Mammary epithelial cell (primary cell): ENCODE measurements at regions not wholly inside any gene's neighbourhood (a gene's known extent, or its start where the extent isn't known, plus 50 kb on each side); places are given as distances from the start of the nearest gene placed in this dataset.

Experiments
- EZH2 ChIP-seq: IDR thresholded peaks from 2 replicates; pipeline ENCODE4 v1.6.1; 2012; ENCODE audit warnings: low read length, inconsistent platforms, borderline replicate concordance
- TF ChIP-seq, protein P1 (sequence below), 2 donors: IDR thresholded peaks in 1 of 2; conservative IDR thresholded peaks in 1 of 2; 2 replicates each; pipeline ENCODE4 v1.5.1; 2011 to 2012; ENCODE audit warnings: inconsistent platforms in 2 of 2, low read length in 2 of 2, mild to moderate bottlenecking in 2 of 2, control low read depth in 1 of 2, low read depth in 1 of 2; ENCODE audit not compliant: insufficient read depth in 1 of 2; ENCODE audit errors: extremely low read depth in 1 of 2

DNA sequence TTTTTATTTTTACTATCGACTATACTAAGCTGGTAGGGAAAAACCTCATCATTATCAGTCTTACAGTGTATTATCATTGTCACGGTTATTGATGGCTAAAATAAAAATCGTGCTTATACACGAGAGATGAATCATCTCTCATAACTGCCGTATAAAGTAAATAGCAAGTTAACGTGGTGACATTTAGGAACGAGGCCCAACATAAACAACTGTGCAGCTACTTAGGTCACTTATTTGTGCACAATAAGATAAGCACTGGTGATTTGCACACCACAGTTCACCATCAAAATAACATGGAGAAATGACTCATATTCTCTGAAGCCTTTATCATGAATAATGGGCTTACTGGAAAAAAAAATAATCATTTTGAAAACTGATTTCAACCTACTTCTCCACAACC is 482.0 kb upstream of the TENM3 start:
- TF ChIP-seq, protein P1, sequence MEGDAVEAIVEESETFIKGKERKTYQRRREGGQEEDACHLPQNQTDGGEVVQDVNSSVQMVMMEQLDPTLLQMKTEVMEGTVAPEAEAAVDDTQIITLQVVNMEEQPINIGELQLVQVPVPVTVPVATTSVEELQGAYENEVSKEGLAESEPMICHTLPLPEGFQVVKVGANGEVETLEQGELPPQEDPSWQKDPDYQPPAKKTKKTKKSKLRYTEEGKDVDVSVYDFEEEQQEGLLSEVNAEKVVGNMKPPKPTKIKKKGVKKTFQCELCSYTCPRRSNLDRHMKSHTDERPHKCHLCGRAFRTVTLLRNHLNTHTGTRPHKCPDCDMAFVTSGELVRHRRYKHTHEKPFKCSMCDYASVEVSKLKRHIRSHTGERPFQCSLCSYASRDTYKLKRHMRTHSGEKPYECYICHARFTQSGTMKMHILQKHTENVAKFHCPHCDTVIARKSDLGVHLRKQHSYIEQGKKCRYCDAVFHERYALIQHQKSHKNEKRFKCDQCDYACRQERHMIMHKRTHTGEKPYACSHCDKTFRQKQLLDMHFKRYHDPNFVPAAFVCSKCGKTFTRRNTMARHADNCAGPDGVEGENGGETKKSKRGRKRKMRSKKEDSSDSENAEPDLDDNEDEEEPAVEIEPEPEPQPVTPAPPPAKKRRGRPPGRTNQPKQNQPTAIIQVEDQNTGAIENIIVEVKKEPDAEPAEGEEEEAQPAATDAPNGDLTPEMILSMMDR (conservative IDR thresholded peaks at IDR 0.05 in 1 of 2, IDR thresholded peaks at IDR 0.05 in 1 of 2; ENCODE audit: extremely low read depth in 1 of 2, insufficient read depth in 1 of 2, low read depth in 1 of 2, low read length in 2 of 2) = no peak
- no peak for TF ChIP-seq EZH2
